DOHH2 (cell line): ENCODE measurements at regions not wholly inside any gene's neighbourhood (a gene's known extent, or its start where the extent isn't known, plus 50 kb on each side); places are given as distances from the start of the nearest gene placed in this dataset.

ENCODE experiments used
- H3F3A ChIP-seq: fragments of 200-600 bp; sonication (generic), shearing (Covaris generic); 2 replicates; pipeline ENCODE4 v1.6.0; 2016; ENCODE audit warnings: antibody characterized with exemption, mild to moderate bottlenecking; ENCODE audit not compliant: control insufficient read depth, insufficient read depth
- H3K27ac ChIP-seq: fragments of 200-600 bp; sonication (generic); 2 replicates; pipeline ENCODE4 v1.5.1; 2014; ENCODE audit warnings: low read depth, mild to moderate bottlenecking, low read length, moderate library complexity
- H3K27me3 ChIP-seq: fragments of 200-600 bp; sonication (generic); 2 replicates; pipeline ENCODE4 v1.6.1; 2014; ENCODE audit warnings: mild to moderate bottlenecking, low read length, mixed read lengths; ENCODE audit not compliant: control insufficient read depth
- H3K36me3 ChIP-seq: fragments of 200-600 bp; sonication (generic); 2 replicates; pipeline ENCODE4 v1.6.1; 2014; ENCODE audit warnings: mild to moderate bottlenecking, low read length, moderate library complexity, mixed read lengths; ENCODE audit not compliant: control insufficient read depth
- H3K4me1 ChIP-seq: fragments of 200-600 bp; sonication (generic); 2 replicates; pipeline ENCODE4 v1.6.1; 2014; ENCODE audit warnings: mild to moderate bottlenecking, low read length, mixed read lengths; ENCODE audit not compliant: control insufficient read depth
- H3K4me2 ChIP-seq: fragments of 200-600 bp; sonication (generic); 2 replicates; pipeline ENCODE4 v1.6.0; 2014; ENCODE audit warnings: mild to moderate bottlenecking, low read length, moderate library complexity
- H3K4me3 ChIP-seq: fragments of 200-600 bp; sonication (generic); 2 replicates; pipeline ENCODE4 v1.5.1; 2014; ENCODE audit warnings: mild to moderate bottlenecking, low read length, mixed read lengths
- H3K79me2 ChIP-seq: fragments of 200-600 bp; sonication (generic); 2 replicates; pipeline ENCODE4 v1.6.1; 2014; ENCODE audit warnings: mild to moderate bottlenecking, low read length, mixed read lengths; ENCODE audit not compliant: control insufficient read depth
- H3K9me2 ChIP-seq: fragments of 200-600 bp; sonication (generic); replicated peaks from 2 replicates; pipeline ENCODE4 v1.6.1; 2014; ENCODE audit warnings: mild to moderate bottlenecking, low read length, mixed read lengths; ENCODE audit not compliant: control insufficient read depth
- H3K9me3 ChIP-seq: fragments of 200-600 bp; sonication (generic); 2 replicates; pipeline ENCODE4 v1.6.1; 2014; ENCODE audit warnings: antibody characterized with exemption, low read length, mixed read lengths; ENCODE audit not compliant: control insufficient read depth, insufficient read depth
- H4K20me1 ChIP-seq: fragments of 200-600 bp; sonication (generic); 2 replicates; pipeline ENCODE4 v1.6.0; 2014; ENCODE audit warnings: low read depth, mild to moderate bottlenecking, antibody characterized with exemption, low read length, moderate library complexity; ENCODE audit not compliant: control insufficient read depth, insufficient read depth
- EZH2phosphoT487 ChIP-seq: fragments of 200-600 bp; sonication (generic); IDR thresholded peaks from 2 replicates; pipeline ENCODE4 v1.6.1; 2017; ENCODE audit warnings: borderline replicate concordance, mild to moderate bottlenecking, antibody characterized with exemption, low read length, moderate library complexity, mixed read lengths
- TF ChIP-seq, protein P1 (sequence below): fragments of 200-600 bp; sonication (generic); IDR thresholded peaks from one replicate; pipeline ENCODE4 v1.5.1; 2014; ENCODE audit warnings: antibody characterized with exemption, mild to moderate bottlenecking, low read depth, low read length; ENCODE audit not compliant: poor library complexity, severe bottlenecking

GRCh38 chr9:79104216-79104615 lies 467.5 kb upstream of the TLE4 start:
- Histone ChIP-seq H3K9me2 (no peaks in the 10 kb centered on the region), H3K36me3 (no peaks in the 10 kb centered on the region), H3K27me3 (no peaks in the 10 kb centered on the region), H3K79me2 (no peaks in the 10 kb centered on the region), H3K27ac (no peak overlapping the region), H3F3A (no peaks in the 10 kb centered on the region), H3K4me3 (no peak overlapping the region), H3K9me3 (no peaks in the 10 kb centered on the region; the same call in 1 of the 2 replicates), H3K4me2 (no peak overlapping the region), H4K20me1 (no peaks in the 10 kb centered on the region), H3K4me1 (no peaks in the 10 kb centered on the region)
- no peak for TF ChIP-seq EZH2phosphoT487
- TF ChIP-seq, protein P1, sequence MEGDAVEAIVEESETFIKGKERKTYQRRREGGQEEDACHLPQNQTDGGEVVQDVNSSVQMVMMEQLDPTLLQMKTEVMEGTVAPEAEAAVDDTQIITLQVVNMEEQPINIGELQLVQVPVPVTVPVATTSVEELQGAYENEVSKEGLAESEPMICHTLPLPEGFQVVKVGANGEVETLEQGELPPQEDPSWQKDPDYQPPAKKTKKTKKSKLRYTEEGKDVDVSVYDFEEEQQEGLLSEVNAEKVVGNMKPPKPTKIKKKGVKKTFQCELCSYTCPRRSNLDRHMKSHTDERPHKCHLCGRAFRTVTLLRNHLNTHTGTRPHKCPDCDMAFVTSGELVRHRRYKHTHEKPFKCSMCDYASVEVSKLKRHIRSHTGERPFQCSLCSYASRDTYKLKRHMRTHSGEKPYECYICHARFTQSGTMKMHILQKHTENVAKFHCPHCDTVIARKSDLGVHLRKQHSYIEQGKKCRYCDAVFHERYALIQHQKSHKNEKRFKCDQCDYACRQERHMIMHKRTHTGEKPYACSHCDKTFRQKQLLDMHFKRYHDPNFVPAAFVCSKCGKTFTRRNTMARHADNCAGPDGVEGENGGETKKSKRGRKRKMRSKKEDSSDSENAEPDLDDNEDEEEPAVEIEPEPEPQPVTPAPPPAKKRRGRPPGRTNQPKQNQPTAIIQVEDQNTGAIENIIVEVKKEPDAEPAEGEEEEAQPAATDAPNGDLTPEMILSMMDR: no peak

- no peaks in the 10 kb centered on the region for H3K4me1 ChIP-seq
Measured at GRCh38 chr9:79104951-79105350, 466.8 kb upstream of the TLE4 start.

GRCh38 chr9:79107911-79108676 lies 463.7 kb upstream of the TLE4 start:
- no peaks in the 10 kb centered on the region for H3K4me1 ChIP-seq
- H4K20me1 ChIP-seq: no peaks in the 10 kb centered on the region
- no peaks in the 10 kb centered on the region; the same call in 1 of the 2 replicates for H3K9me3 ChIP-seq
- no peaks in the 10 kb centered on the region for H3F3A ChIP-seq
- no peaks in the 10 kb centered on the region for H3K27me3 ChIP-seq
- no peak overlapping the region for H3K27ac ChIP-seq
- no peak overlapping the region for H3K4me3 ChIP-seq
- H3K4me2 ChIP-seq: no peak overlapping the region
- no peaks in the 10 kb centered on the region for H3K79me2 ChIP-seq
- H3K9me2 ChIP-seq: no peaks in the 10 kb centered on the region
- H3K36me3 ChIP-seq: no peaks in the 10 kb centered on the region
- TF ChIP-seq EZH2phosphoT487: no peak
- TF ChIP-seq, protein P1: no peak

More at GRCh38 chr9:79104951-79105350, 466.8 kb upstream of the TLE4 start:
- Histone ChIP-seq H4K20me1 (no peaks in the 10 kb centered on the region), H3K4me2 (no peak overlapping the region), H3K27me3 (no peaks in the 10 kb centered on the region), H3K4me3 (no peak overlapping the region), H3K27ac (no peak overlapping the region), H3K79me2 (no peaks in the 10 kb centered on the region), H3K9me2 (no peaks in the 10 kb centered on the region), H3K9me3 (no peaks in the 10 kb centered on the region; the same call in 1 of the 2 replicates), H3F3A (no peaks in the 10 kb centered on the region), H3K36me3 (no peaks in the 10 kb centered on the region)
- TF ChIP-seq, protein P1: no peak
- no peak for TF ChIP-seq EZH2phosphoT487
